ENCODE measurements at regions not wholly inside any gene's neighbourhood (a gene's known extent, or its start where the extent isn't known, plus 50 kb on each side); places are given as distances from the start of the nearest gene placed in this dataset.

GRCh38 chr7:93043385-93043985 lies 74.3 kb downstream of the SAMD9 start:
- WGBS, 2 donors: 54 to 73% methylated on average over 28 of the region's 28 CpGs
- Histone ChIP-seq H3K9me3 (no peaks in the 10 kb centered on the region), H3K36me3 (no peaks in the 10 kb centered on the region), H3K27me3 (no peaks in the 10 kb centered on the region), H3K4me3 (peak overlapping the region in 3 of 4 donors; percentile 24 to 37 (median 32)), H3K4me1 (peaks cover 0 to 11% (median 4%) of the 10 kb centered on the region in 4 donors), H3K27ac (peak overlapping the region in 1 of 4 donors; percentile 11)
- TF ChIP-seq POLR2A (IDR thresholded peaks at IDR 0.05): no peak
- no peak for TF ChIP-seq EP300 (IDR thresholded peaks at IDR 0.05)
- TF ChIP-seq CTCF (IDR thresholded peaks at IDR 0.05): no peak
- no peak for TF ChIP-seq POLR2AphosphoS5 (IDR thresholded peaks at IDR 0.05)
- intact Hi-C loops (cut with DNase I): no loop called here
- no peak for DNase-seq

- 88 to 91% methylated on average over 10 of the region's 10 CpGs for WGBS, 2 donors
- intact Hi-C loops (cut with DNase I): no loop called here
Measured at GRCh38 chr7:93040355-93040754, 77.4 kb downstream of the SAMD9 start.

GRCh38 chr7:93039786-93040185 lies 78.0 kb downstream of the SAMD9 start:
- no peaks in the 10 kb centered on the region for H3K9me3 ChIP-seq
- no peaks in the 10 kb centered on the region for H3K27me3 ChIP-seq
- H3K4me1 ChIP-seq: peaks cover 0 to 11% (median 4%) of the 10 kb centered on the region in 4 donors
- WGBS, 2 donors: 87 to 92% methylated on average over 3 of the region's 3 CpGs
- intact Hi-C loops (cut with DNase I): no loop called here
- no peaks in the 10 kb centered on the region for H3K36me3 ChIP-seq
- no peak overlapping the region for H3K27ac ChIP-seq
- no peak for TF ChIP-seq CTCF (IDR thresholded peaks at IDR 0.05)
- TF ChIP-seq POLR2AphosphoS5 (IDR thresholded peaks at IDR 0.05): no peak
- no peak overlapping the region for H3K4me3 ChIP-seq
- no peak for DNase-seq

More at GRCh38 chr7:93040355-93040754, 77.4 kb downstream of the SAMD9 start:
- H3K9me3 ChIP-seq: no peaks in the 10 kb centered on the region
- no peaks in the 10 kb centered on the region for H3K27me3 ChIP-seq
- no peak overlapping the region for H3K4me3 ChIP-seq
- H3K4me1 ChIP-seq: peaks cover 0 to 11% (median 4%) of the 10 kb centered on the region in 4 donors
- no peak for TF ChIP-seq CTCF (IDR thresholded peaks at IDR 0.05)
- no peak for TF ChIP-seq EP300 (IDR thresholded peaks at IDR 0.05)
- TF ChIP-seq POLR2AphosphoS5 (IDR thresholded peaks at IDR 0.05): no peak
- no peak for TF ChIP-seq POLR2A (IDR thresholded peaks at IDR 0.05)
- DNase-seq: no peak
- no peak overlapping the region for H3K27ac ChIP-seq
- no peaks in the 10 kb centered on the region for H3K36me3 ChIP-seq

- WGBS, 2 donors: 94 to 96% methylated on average over 3 of the region's 3 CpGs
Measured at GRCh38 chr7:93039282-93039681, 78.5 kb downstream of the SAMD9 start.

More at GRCh38 chr7:93039282-93039681, 78.5 kb downstream of the SAMD9 start:
- no peaks in the 10 kb centered on the region for H3K36me3 ChIP-seq
- intact Hi-C loops (cut with DNase I): no loop called here
- H3K27me3 ChIP-seq: no peaks in the 10 kb centered on the region
- H3K27ac ChIP-seq: no peak overlapping the region
- no peaks in the 10 kb centered on the region for H3K9me3 ChIP-seq
- H3K4me3 ChIP-seq: no peak overlapping the region
- H3K4me1 ChIP-seq: peaks cover 0 to 11% (median 4%) of the 10 kb centered on the region in 4 donors
- no peak for DNase-seq
- TF ChIP-seq CTCF (IDR thresholded peaks at IDR 0.05) (no peak), POLR2A (IDR thresholded peaks at IDR 0.05) (no peak), POLR2AphosphoS5 (IDR thresholded peaks at IDR 0.05) (no peak), EP300 (IDR thresholded peaks at IDR 0.05) (no peak)

Measured in sigmoid colon (tissue), 6 donors.